Stimulated activated CD4-positive, alpha-beta T cell treated with anti-CD3 and anti-CD28 coated beads, TNF-alpha, amount 100 ng/mL, for 4 hours (primary cell): ENCODE measurements at regions not wholly inside any gene's neighbourhood (a gene's known extent, or its start where the extent isn't known, plus 50 kb on each side); places are given as distances from the start of the nearest gene placed in this dataset.

Experiments
- DNase-seq, 3 experiments: peaks; one replicate each; pipeline ENCODE4 v3.0.0-alpha.2; 2020; ENCODE audit warnings: low read depth in 3 of 3

GRCh38 chr2:180739070-180739469 is 241.3 kb upstream of the UBE2E3 start:
- DNase-seq: no peak

- no peak for DNase-seq
Measured at GRCh38 chr2:180735799-180736198, 244.6 kb upstream of the UBE2E3 start.

GRCh38 chr2:180734382-180734781 is 246.0 kb upstream of the UBE2E3 start:
- no peak for DNase-seq

- DNase-seq: no peak
Measured at GRCh38 chr2:180733330-180733729, 247.1 kb upstream of the UBE2E3 start.

- no peak for DNase-seq
Measured at GRCh38 chr2:180732337-180732736, 248.1 kb upstream of the UBE2E3 start.

- DNase-seq: no peak
Measured at GRCh38 chr2:180730976-180731375, 249.4 kb upstream of the UBE2E3 start.

GRCh38 chr2:180728928-180729559 is 251.4 kb upstream of the UBE2E3 start:
- no peak for DNase-seq

- DNase-seq: no peak
Measured at GRCh38 chr2:180723712-180724111, 256.7 kb upstream of the UBE2E3 start.

GRCh38 chr2:180722551-180723239 is 257.7 kb upstream of the UBE2E3 start:
- no peak for DNase-seq

GRCh38 chr2:180720829-180721228 is 259.6 kb upstream of the UBE2E3 start:
- DNase-seq: no peak

- no peak for DNase-seq
Measured at GRCh38 chr2:180717588-180717987, 262.8 kb upstream of the UBE2E3 start.

- no peak for DNase-seq
Measured at GRCh38 chr2:180716186-180717180, 263.9 kb upstream of the UBE2E3 start.

GRCh38 chr2:180715044-180715443 is 265.4 kb upstream of the UBE2E3 start:
- DNase-seq: no peak

- DNase-seq: no peak
Measured at GRCh38 chr2:180709392-180710145, 270.8 kb upstream of the UBE2E3 start.

GRCh38 chr2:180707884-180708205 is 272.6 kb upstream of the UBE2E3 start:
- DNase-seq: no peak

- DNase-seq: no peak
Measured at GRCh38 chr2:180707175-180707883, 273.1 kb upstream of the UBE2E3 start.

- DNase-seq: no peak
Measured at GRCh38 chr2:180706694-180707093, 273.7 kb upstream of the UBE2E3 start.

- no peak for DNase-seq
Measured at GRCh38 chr2:180705551-180705950, 274.9 kb upstream of the UBE2E3 start.

GRCh38 chr2:180705122-180705521 is 275.3 kb upstream of the UBE2E3 start:
- no peak for DNase-seq

- no peak for DNase-seq
Measured at GRCh38 chr2:180699657-180700361, 280.6 kb upstream of the UBE2E3 start.

GRCh38 chr2:180698668-180699067 is 281.7 kb upstream of the UBE2E3 start:
- DNase-seq: no peak
